ENCODE measurements at regions not wholly inside any gene's neighbourhood (a gene's known extent, or its start where the extent isn't known, plus 50 kb on each side); places are given as distances from the start of the nearest gene placed in this dataset.

DNA sequence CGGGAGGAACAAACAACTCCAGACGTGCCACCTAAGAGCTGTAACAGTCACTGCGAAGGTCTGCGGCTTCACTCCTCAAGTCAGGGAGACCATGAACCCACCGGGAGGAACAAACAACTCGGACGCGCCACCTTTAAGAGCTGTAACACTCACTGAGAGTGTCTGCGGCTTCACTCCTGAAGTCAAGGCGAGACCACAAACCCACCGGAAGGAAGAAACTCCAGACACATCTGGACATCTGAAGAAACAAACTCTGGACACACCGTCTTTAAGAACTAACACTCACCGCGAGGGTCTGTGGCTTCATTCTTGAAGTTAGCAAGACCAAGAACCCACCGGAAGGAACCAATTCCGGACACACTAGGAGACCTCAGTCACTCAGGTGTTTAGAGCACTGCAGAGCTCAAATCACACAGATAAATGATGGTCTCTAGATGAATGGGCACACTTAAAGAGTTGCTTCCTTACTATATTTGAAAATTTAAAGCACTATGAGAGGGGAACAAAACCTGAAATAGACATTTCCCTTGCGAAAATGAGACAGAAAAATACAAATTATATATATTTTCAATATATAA lies 587.7 kb upstream of the ADGRL4 start:
- intact Hi-C loops (cut with DNase I; ENCODE audit: low total_unique reads) = no loop called here
- no peaks in the 10 kb centered on the region for H3K4me1 ChIP-seq
- DNase-seq = no peak
- no peaks in the 10 kb centered on the region for H3K36me3 ChIP-seq (ENCODE audit: low read depth, missing control alignments)
- H3K4me3 ChIP-seq = no peak overlapping the region
- TF ChIP-seq, protein P1, sequence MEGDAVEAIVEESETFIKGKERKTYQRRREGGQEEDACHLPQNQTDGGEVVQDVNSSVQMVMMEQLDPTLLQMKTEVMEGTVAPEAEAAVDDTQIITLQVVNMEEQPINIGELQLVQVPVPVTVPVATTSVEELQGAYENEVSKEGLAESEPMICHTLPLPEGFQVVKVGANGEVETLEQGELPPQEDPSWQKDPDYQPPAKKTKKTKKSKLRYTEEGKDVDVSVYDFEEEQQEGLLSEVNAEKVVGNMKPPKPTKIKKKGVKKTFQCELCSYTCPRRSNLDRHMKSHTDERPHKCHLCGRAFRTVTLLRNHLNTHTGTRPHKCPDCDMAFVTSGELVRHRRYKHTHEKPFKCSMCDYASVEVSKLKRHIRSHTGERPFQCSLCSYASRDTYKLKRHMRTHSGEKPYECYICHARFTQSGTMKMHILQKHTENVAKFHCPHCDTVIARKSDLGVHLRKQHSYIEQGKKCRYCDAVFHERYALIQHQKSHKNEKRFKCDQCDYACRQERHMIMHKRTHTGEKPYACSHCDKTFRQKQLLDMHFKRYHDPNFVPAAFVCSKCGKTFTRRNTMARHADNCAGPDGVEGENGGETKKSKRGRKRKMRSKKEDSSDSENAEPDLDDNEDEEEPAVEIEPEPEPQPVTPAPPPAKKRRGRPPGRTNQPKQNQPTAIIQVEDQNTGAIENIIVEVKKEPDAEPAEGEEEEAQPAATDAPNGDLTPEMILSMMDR (IDR thresholded peaks at IDR 0.05) = no peak
- TF ChIP-seq POLR2A (IDR thresholded peaks at IDR 0.05) = no peak
- WGBS, 2 donors = 85 to 93% methylated on average over 16 to 17 of the region's 17 CpGs
- no peak overlapping the region for H3K27ac ChIP-seq
- no peaks in the 10 kb centered on the region for H3K27me3 ChIP-seq
- no peaks in the 10 kb centered on the region for H3K9me3 ChIP-seq

GRCh38 chr1:79592707-79593106 lies 586.2 kb upstream of the ADGRL4 start:
- TF ChIP-seq, protein P1 (IDR thresholded peaks at IDR 0.05) = no peak
- TF ChIP-seq POLR2A (IDR thresholded peaks at IDR 0.05) = no peak
- Histone ChIP-seq H3K27ac (no peak overlapping the region), H3K4me3 (no peak overlapping the region), H3K9me3 (no peaks in the 10 kb centered on the region), H3K36me3 (ENCODE audit: low read depth, missing control alignments) (no peaks in the 10 kb centered on the region), H3K27me3 (no peaks in the 10 kb centered on the region), H3K4me1 (no peaks in the 10 kb centered on the region)
- DNase-seq = no peak
- intact Hi-C loops (cut with DNase I; ENCODE audit: low total_unique reads) = no loop called here
- WGBS, 2 donors = 97 to 100% methylated on average over 1 of the region's 1 CpG

- TF ChIP-seq, protein P1 (IDR thresholded peaks at IDR 0.05) = no peak
- no peak for TF ChIP-seq POLR2A (IDR thresholded peaks at IDR 0.05)
- H3K4me3 ChIP-seq = no peak overlapping the region
- intact Hi-C loops (cut with DNase I; ENCODE audit: low total_unique reads) = no loop called here
- no peaks in the 10 kb centered on the region for H3K4me1 ChIP-seq
- WGBS, 2 donors = 73 to 85% methylated on average over 2 of the region's 2 CpGs
- no peak overlapping the region for H3K27ac ChIP-seq
- H3K27me3 ChIP-seq = no peaks in the 10 kb centered on the region
- DNase-seq = no peak
- H3K36me3 ChIP-seq (ENCODE audit: low read depth, missing control alignments) = no peaks in the 10 kb centered on the region
- no peaks in the 10 kb centered on the region for H3K9me3 ChIP-seq
These were observed 582.2 kb upstream of the ADGRL4 start for GRCh38 chr1:79588719-79589118.

DNA sequence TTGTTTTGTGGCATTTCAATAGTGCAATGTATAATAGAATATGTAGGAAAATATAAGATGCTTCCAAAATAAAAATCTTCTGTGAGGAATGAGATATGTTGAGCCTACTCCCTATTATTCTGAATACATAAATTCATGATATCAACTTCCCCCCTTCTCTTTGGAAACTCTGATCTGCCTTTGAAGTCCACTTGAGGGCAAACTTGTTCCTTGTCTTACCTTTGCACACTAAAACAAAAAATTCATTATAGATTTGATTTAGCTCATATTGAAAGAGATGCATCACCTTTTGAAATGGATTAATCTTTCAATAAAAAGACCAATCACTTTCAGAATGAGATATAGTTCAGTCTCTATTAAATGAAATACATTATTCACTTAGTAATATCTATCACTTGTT lies 580.7 kb upstream of the ADGRL4 start:
- DNase-seq = no peak
- Histone ChIP-seq H3K27me3 (no peaks in the 10 kb centered on the region), H3K9me3 (no peaks in the 10 kb centered on the region), H3K4me1 (no peaks in the 10 kb centered on the region), H3K4me3 (no peak overlapping the region), H3K27ac (no peak overlapping the region), H3K36me3 (ENCODE audit: low read depth, missing control alignments) (no peaks in the 10 kb centered on the region)
- TF ChIP-seq, protein P1 (IDR thresholded peaks at IDR 0.05) = no peak
- intact Hi-C loops (cut with DNase I; ENCODE audit: low total_unique reads) = no loop called here

- Histone ChIP-seq H3K36me3 (ENCODE audit: low read depth, missing control alignments) (no peaks in the 10 kb centered on the region), H3K9me3 (no peaks in the 10 kb centered on the region), H3K4me3 (no peak overlapping the region), H3K4me1 (no peaks in the 10 kb centered on the region), H3K27me3 (no peaks in the 10 kb centered on the region), H3K27ac (no peak overlapping the region)
- WGBS, 2 donors = 85 to 87% methylated on average over 3 of the region's 3 CpGs
- TF ChIP-seq POLR2A (IDR thresholded peaks at IDR 0.05) = no peak
- TF ChIP-seq, protein P1 (IDR thresholded peaks at IDR 0.05) = no peak
- intact Hi-C loops (cut with DNase I; ENCODE audit: low total_unique reads) = no loop called here
- DNase-seq = no peak
These were observed 579.3 kb upstream of the ADGRL4 start for GRCh38 chr1:79585801-79586200.
